NCI-H1930 (cell line): ENCODE measurements at regions not wholly inside any gene's neighbourhood (a gene's known extent, or its start where the extent isn't known, plus 50 kb on each side); places are given as distances from the start of the nearest gene placed in this dataset.
"Not testable (repeated sequence)": the region's sequence is repeated elsewhere in the genome, so short reads cannot be mapped to it uniquely, and the experiment has no call there.

Experiments used
- DNase-seq, 2 experiments: peaks; one replicate each; lab custom pipeline; 2025; lab: John Stamatoyannopoulos, UW

DNA sequence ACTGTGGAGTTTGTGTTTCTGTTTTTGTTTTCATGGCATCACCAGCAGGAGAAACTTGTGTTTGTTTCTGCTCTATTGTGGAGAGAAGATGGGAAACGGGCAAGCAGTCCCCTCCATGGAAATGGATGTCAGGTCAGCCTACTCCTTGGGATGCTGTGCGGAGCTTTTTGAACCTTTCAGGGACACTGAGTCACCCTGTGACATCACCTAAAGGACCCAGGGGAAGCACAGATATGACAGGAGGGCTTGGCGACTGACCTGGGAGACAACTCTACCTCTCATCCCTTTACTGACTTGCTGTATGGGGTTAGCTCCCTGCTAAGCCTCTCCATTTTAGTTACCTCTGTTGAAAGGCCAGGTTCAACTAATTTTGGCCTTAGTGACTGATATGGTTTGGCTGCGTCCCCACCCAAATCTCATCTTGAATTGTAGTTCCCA is 706.9 kb upstream of the TMEM132C start:
- no peak for DNase-seq

DNA sequence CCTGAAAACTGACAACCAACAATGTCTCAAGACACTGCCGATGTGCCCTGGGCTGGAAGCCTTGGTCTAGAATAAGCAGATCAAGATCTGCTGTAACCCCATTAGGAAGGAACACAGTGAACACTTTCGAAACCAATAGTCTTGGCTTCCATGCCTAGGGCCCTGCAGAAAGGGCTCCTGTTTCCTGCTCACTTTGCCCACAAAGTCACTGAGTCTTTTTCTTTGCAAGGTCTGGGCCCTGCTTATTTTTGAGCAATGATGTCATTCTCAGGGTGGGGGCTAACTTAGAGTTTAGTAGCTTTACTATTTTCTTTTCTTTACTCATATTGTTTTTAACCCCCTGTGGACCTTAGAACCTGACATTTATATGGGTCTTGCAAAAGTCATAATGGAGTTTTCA is 704.2 kb upstream of the TMEM132C start:
- DNase-seq: no peak

GRCh38 chr12:127565241-127565640 is 701.7 kb upstream of the TMEM132C start:
- DNase-seq: no peak

DNA sequence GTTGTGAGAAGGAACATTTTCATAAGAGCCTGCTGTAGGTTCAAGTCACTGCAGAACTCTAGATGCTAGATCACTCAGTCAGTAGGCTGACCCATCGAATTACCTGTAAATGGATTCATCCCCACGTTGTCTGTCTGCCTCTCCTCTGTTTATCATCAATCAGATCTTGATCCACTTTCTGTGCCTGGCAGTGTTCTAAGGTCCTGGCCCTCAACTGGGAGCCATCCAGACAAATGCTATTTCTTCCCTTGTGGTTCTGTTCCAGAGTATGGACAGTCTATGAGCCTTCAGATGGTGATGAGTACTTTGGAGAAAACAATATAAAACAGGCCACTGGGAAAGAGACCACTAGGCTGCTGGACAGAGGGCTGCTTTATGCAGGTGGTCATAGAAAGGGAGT is 699.4 kb upstream of the TMEM132C start:
- DNase-seq: no peak

DNA sequence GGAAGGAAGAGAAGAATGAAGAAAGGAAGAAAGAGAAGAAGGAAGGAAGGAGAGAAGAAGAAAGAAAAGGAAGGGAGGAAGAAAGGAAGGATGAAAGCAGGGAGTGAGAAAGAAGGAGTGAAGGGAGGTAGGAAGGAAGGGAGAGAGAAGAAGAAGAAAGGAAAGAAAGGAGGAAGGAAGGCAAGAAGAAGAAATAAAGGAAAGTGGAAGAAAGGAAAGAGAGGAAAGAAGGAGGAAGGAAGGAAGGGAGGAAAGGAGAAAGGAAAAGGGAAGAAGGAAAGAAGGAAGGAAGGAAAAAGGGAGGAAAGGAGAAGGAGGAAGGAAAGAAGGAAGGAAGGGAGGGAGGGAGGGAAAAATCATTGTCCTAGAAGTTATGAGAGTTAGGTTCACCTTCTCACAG is 696.6 kb upstream of the TMEM132C start:
- DNase-seq: no peak

DNA sequence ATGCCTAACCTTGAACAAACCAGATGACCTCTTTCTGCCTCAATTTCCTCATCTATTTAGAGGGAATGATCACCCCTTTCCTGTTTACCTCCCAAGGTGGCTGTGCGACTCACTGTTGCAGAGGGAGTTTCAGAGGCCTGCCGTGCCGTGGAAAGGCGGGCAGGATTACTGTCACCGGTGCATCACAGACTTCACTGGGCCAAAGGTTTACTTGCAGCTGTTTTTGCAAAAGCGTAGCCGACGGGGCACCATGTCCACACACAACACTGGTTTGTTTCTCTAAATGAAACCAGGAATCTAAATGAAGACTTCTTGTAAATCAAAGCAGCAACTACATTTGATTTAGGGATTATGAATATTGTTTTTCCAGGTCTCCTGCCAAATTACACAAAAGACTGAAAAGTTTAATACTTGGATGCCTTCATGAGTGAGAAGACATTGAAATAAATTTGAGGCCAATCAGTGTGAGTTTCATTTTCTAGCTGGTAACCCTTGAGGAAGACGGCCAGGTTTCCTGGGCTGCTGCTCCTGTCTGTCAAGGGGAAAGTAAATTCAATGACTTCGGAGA is 696.1 kb upstream of the TMEM132C start:
- no peak for DNase-seq

- DNase-seq: no peak
Measured at GRCh38 chr12:127571578-127571977, 695.4 kb upstream of the TMEM132C start.

DNA sequence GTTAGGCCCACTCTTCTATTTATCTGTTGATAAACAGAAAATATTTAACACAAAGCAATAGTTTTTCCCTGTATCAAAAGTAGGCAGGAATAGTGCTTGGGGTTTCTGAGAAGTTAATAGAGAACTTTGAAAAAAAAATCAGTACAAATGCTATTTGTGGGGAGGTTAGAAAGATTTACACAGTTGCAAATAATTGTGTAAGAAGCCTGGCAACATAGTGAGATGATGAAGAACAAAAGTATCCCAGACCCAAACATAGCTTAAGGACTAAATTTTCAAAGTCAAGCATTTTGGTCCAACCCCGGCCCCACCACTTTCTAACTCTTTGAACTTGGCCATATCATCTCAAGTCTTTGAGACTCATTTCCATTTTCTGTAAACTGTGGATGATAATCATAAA is 687.5 kb upstream of the TMEM132C start:
- no peak for DNase-seq

GRCh38 chr12:127582074-127582473 is 684.9 kb upstream of the TMEM132C start:
- DNase-seq: no peak

DNA sequence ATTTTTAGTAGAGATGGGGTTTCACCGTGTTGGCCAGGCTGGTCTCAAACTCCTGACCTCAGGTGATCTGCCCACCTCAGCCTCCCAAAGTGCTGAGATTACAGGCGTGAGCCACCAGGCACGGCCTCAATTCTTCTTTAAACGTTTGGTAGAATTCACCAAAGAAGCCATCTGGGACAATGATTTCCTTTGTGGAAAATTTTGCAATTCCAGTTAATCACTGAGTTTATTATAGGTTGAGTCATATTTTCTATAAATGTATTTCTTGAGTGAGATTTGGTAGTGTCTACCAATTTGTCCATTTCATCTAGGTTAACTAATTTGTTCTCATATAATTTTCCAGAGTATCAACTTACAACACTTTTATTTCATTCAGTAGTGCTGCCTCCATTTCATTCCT is 683.9 kb upstream of the TMEM132C start:
- no peak for DNase-seq

GRCh38 chr12:127588249-127588648 is 678.7 kb upstream of the TMEM132C start:
- no peak for DNase-seq

DNA sequence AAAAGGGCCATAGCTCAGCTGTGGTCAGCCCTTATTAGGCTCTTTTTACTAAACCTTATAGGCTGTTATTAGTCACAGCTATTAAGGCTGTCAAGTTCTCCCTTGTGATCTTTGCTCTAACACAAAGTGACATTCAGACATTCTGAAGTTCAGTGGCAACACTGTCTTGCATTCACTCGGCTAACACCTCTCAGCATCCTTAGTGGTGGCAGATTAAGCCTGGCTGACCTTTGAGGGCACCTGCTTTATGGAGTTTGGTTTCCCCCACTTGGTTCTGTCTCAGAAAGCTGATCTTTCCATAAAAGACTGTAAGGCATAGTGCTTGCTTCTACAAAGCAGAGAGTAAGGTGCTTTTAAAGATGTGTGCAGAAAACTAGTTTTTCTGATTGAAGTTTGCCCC is 677.4 kb upstream of the TMEM132C start:
- DNase-seq: no peak

GRCh38 chr12:127590868-127591267 is 676.1 kb upstream of the TMEM132C start:
- no peak for DNase-seq

DNA sequence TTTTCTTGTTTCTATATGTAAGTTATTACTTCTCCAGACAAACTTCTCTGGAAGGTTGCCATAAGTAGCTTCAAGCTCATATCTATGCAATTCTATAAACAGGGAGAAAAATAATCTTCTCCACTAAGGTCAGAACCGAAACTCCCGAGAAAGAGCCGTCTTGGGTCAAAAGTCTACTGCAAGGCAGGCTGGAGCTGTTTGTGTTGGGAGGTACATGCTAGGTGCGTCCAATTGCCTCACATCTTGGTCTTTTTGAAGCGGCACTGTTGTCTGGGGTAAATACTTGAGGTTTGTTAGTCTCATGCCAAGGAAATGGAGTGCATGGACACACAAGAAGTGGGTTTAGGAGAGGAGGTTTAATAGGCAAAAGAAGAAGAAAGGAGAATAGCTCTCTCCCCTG is 674.7 kb upstream of the TMEM132C start:
- DNase-seq: no peak

DNA sequence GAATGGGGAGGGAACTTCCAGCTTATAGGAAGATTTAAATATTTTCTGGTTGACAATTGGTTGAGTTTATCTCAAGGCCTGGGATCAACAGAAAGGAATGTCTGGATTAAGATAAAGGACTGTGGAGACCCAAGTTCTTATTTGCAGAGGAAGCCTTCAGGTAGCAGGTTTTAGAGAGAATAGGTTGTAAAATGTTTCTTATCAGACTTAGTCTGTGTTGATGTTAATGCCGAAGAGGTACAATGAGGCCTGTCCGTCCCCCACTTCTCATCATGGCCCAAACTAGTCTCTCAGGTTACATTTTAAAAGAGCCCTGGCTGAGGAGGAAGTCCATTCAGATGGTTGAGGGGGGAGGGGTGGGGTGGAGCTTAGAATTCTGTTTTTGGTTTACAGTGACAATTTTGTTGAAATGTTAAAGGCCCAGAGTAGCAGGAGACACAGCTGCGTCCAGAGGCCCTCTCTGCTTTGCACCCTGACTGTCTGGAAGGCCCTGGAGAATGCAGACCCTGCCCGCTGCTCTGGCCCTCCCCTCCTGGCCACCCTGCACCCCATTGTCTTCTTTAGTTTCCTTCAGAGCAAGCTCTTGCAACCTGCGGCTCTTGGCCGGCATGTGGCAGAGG is 672.5 kb upstream of the TMEM132C start:
- no peak for DNase-seq

- DNase-seq: no peak
Measured at GRCh38 chr12:127595506-127595905, 671.5 kb upstream of the TMEM132C start.

- no peak for DNase-seq
Measured at GRCh38 chr12:127596891-127597290, 670.1 kb upstream of the TMEM132C start.

GRCh38 chr12:127599436-127599835 is 667.5 kb upstream of the TMEM132C start:
- DNase-seq: no peak

DNA sequence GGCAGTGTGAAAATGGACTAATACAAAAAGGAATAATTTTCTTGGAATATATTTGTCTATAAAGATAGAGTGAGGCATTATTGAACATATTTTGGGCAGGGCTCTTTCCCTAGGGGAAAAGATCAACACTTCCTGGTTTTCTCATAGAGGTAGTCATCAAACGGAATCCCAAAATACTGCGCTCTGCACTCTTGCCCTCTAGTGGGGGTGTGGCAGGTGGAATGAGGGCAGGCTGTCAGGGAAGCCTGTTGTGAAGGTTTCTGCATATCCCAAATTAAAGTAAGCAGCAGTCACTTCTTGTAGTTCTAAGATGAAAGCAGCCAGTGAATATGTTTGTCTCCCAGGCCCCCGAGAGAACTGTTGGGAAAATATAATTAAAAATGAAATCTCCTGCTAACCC is 666.8 kb upstream of the TMEM132C start:
- DNase-seq: no peak

DNA sequence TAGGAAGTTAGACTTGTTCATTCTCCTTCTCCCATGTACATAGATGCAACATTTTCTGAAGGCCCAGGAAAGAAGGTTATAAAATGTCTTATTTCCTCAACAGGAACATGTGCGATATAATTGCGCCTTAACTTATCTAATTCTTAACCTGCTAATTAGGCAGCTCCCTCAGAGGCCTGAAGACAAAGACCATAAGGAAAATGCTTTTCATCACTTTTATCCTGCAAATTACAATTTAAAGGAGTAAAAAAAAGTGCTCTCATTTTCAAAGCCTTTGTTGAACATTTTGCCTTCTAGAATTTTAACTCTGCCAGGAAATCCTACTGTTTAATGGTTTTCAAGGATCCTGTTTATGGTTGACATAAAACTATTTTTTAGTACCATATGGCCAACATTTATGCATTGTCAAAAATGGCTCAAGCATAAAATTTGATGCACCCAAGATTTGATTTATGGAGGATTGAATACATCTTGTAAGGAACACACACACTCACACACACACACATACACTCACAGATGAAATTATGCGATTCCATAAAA is 660.4 kb upstream of the TMEM132C start:
- no peak for DNase-seq

- DNase-seq: no peak
Measured at GRCh38 chr12:127607146-127607725, 659.7 kb upstream of the TMEM132C start.

GRCh38 chr12:127608359-127608758 is 658.6 kb upstream of the TMEM132C start:
- not testable (repeated sequence) for DNase-seq

DNA sequence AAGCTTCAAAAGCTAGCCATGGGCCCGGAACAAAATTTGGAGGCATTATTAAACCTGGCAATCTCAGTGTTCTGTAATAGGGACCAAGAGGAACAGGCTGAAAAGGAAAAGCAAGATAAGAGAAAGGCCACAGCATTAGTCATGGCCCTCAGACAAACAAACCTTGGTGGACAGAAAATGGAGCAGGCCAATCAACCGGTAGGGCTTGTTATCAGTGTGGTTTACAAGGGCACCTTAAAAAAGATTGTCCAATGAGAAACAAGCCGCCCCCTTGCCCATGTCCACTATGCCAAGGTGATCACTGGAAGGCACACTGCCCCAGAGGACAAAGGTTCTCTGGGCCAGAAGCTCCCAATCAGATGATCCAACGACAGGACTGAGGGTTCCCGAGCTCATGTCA is 653.9 kb upstream of the TMEM132C start:
- DNase-seq: no peak
